Neural cell (in vitro differentiated cells): ENCODE measurements at regions not wholly inside any gene's neighbourhood (a gene's known extent, or its start where the extent isn't known, plus 50 kb on each side); places are given as distances from the start of the nearest gene placed in this dataset.

Experiments
- H2AFZ ChIP-seq: fragments of 200-600, 300-800 bp; sonication (generic), shearing (Covaris generic); 2 replicates; pipeline ENCODE4 v1.6.0; 2014; ENCODE audit warnings: low read depth, mild to moderate bottlenecking, antibody characterized with exemption, low read length, moderate library complexity
- H3F3A ChIP-seq: fragments of 200-600 bp; shearing (Covaris generic); 2 replicates; pipeline ENCODE4 v1.6.1; 2016; ENCODE audit warnings: mild to moderate bottlenecking, moderate library complexity, mixed read lengths, antibody characterized with exemption, low read length; ENCODE audit not compliant: insufficient read depth, poor library complexity, severe bottlenecking
- H3K27ac ChIP-seq: fragments of 200-600, 300-800 bp; sonication (generic), shearing (Covaris generic); 2 replicates; pipeline ENCODE4 v1.5.1; 2014; ENCODE audit warnings: mild to moderate bottlenecking, low read length, moderate library complexity
- H3K27me3 ChIP-seq: fragments of 300-800, 200-600 bp; sonication (generic), shearing (Covaris generic); 2 replicates; pipeline ENCODE4 v1.6.0; 2014; ENCODE audit warnings: mild to moderate bottlenecking, low read depth, low read length, moderate library complexity; ENCODE audit not compliant: insufficient read depth
- H3K36me3 ChIP-seq: fragments of 300-800, 200-600 bp; sonication (generic), shearing (Covaris generic); 2 replicates; pipeline ENCODE4 v1.5.1; 2014; ENCODE audit warnings: mild to moderate bottlenecking, antibody characterized with exemption, low read length, moderate library complexity; ENCODE audit not compliant: insufficient read depth
- H3K4me2 ChIP-seq: fragments of 300-800, 200-600 bp; sonication (generic), shearing (Covaris generic); 2 replicates; pipeline ENCODE4 v1.6.0; 2014; ENCODE audit warnings: mild to moderate bottlenecking, low read length
- H3K4me3 ChIP-seq: fragments of 300-800, 200-600 bp; sonication (generic), shearing (Covaris generic); 2 replicates; pipeline ENCODE4 v1.5.1; 2014; ENCODE audit warnings: mild to moderate bottlenecking, low read length, moderate library complexity
- H3K79me2 ChIP-seq: fragments of 200-600 bp; shearing (Covaris generic); replicated peaks from 2 replicates; pipeline ENCODE4 v1.6.0; 2014; ENCODE audit warnings: mild to moderate bottlenecking, low read length, moderate library complexity; ENCODE audit not compliant: insufficient read depth
- H3K9ac ChIP-seq: fragments of 300-800, 200-600 bp; sonication (generic), shearing (Covaris generic); 2 replicates; pipeline ENCODE4 v1.6.1; 2016; ENCODE audit warnings: mild to moderate bottlenecking, low read length, mixed read lengths
- H3K9me2 ChIP-seq: fragments of 200-600 bp; shearing (Covaris generic); 2 replicates; pipeline ENCODE4 v1.6.1; 2016; ENCODE audit warnings: mild to moderate bottlenecking, low read length, mixed read lengths; ENCODE audit not compliant: insufficient read depth
- H3K9me3 ChIP-seq: fragments of 200-600, 300-800 bp; sonication (generic), shearing (Covaris generic); 2 replicates; pipeline ENCODE4 v1.6.1; 2016; ENCODE audit warnings: mild to moderate bottlenecking, mixed run types, low read length, moderate library complexity, mixed read lengths
- H4K20me1 ChIP-seq: fragments of 200-600 bp; shearing (Covaris generic); 2 replicates; pipeline ENCODE4 v1.6.1; 2016; ENCODE audit warnings: mild to moderate bottlenecking, mixed run types; ENCODE audit not compliant: insufficient read depth
- EP300 ChIP-seq: fragments of 450-650 bp; conservative IDR thresholded peaks from 2 replicates; pipeline ENCODE4 v1.6.1; 2014; ENCODE audit warnings: antibody characterized with exemption, mild to moderate bottlenecking, moderate library complexity; ENCODE audit not compliant: poor library complexity, severe bottlenecking
- EZH2 ChIP-seq: fragments of 200-600, 300-800 bp; shearing (Covaris generic), sonication (generic); IDR thresholded peaks from 2 replicates; pipeline ENCODE4 v1.6.1; 2014; ENCODE audit warnings: antibody characterized with exemption, low read length, borderline replicate concordance, mild to moderate bottlenecking; ENCODE audit not compliant: insufficient read depth, poor library complexity, severe bottlenecking
- MXI1 ChIP-seq: fragments of 450-650 bp; conservative IDR thresholded peaks from 2 replicates; pipeline ENCODE4 v1.6.1; 2014; ENCODE audit warnings: antibody characterized with exemption, mild to moderate bottlenecking; ENCODE audit not compliant: poor library complexity, severe bottlenecking
- POLR2AphosphoS5 ChIP-seq: IDR thresholded peaks from 2 replicates; pipeline ENCODE4 v1.6.1; 2012
- RAD21 ChIP-seq: fragments of 450-650 bp; conservative IDR thresholded peaks from 2 replicates; pipeline ENCODE4 v1.6.1; 2014; ENCODE audit warnings: antibody characterized with exemption, mild to moderate bottlenecking, moderate library complexity
- SMC3 ChIP-seq: fragments of 450-650 bp; conservative IDR thresholded peaks from 2 replicates; pipeline ENCODE4 v1.6.1; 2014; ENCODE audit warnings: antibody characterized with exemption, mild to moderate bottlenecking, moderate library complexity; ENCODE audit not compliant: poor library complexity
- TAF1 ChIP-seq: IDR thresholded peaks from 2 replicates; pipeline ENCODE4 v1.6.1; 2012; ENCODE audit warnings: low read depth
- TF ChIP-seq, protein P1 (sequence below): IDR thresholded peaks from 2 replicates; pipeline ENCODE4 v1.6.1; 2012; ENCODE audit warnings: borderline replicate concordance
- TF ChIP-seq, protein P2 (sequence below): fragments of 450-650 bp; IDR thresholded peaks from 2 replicates; pipeline ENCODE4 v1.5.1; 2014; ENCODE audit warnings: antibody characterized with exemption, mild to moderate bottlenecking, moderate library complexity; ENCODE audit not compliant: poor library complexity, severe bottlenecking

DNA sequence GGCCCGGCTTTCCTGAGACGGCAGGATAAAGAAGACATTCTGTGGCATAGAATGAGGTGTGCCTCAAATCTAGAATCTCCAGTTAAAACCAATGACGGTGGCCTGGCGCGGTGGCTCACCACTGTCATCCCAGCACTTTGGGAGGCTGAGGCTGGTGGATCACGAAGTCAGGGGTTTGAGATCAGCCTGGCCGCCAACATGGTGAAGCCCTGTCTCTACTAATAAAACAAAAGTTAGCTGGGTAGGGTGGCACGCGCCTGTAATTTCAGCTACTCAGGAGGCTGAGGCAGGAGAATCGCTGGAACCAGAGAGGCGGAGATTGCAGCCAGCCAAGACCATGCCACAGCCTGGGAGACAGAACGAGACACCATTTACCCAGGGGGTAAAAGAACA, 193.6 kb downstream of the ALG10 start:
- Histone ChIP-seq H3K27me3 (no peaks in the 10 kb centered on the region), H3K9me3 (peaks cover 7% of the 10 kb centered on the region)

GRCh38 chr12:34217660-34218059, 195.4 kb downstream of the ALG10 start:
- H3F3A ChIP-seq: no peaks in the 10 kb centered on the region

More for the DNA sequence above, 193.6 kb downstream of the ALG10 start:
- H3K4me3 ChIP-seq: no peak overlapping the region
- TF ChIP-seq, protein P1, sequence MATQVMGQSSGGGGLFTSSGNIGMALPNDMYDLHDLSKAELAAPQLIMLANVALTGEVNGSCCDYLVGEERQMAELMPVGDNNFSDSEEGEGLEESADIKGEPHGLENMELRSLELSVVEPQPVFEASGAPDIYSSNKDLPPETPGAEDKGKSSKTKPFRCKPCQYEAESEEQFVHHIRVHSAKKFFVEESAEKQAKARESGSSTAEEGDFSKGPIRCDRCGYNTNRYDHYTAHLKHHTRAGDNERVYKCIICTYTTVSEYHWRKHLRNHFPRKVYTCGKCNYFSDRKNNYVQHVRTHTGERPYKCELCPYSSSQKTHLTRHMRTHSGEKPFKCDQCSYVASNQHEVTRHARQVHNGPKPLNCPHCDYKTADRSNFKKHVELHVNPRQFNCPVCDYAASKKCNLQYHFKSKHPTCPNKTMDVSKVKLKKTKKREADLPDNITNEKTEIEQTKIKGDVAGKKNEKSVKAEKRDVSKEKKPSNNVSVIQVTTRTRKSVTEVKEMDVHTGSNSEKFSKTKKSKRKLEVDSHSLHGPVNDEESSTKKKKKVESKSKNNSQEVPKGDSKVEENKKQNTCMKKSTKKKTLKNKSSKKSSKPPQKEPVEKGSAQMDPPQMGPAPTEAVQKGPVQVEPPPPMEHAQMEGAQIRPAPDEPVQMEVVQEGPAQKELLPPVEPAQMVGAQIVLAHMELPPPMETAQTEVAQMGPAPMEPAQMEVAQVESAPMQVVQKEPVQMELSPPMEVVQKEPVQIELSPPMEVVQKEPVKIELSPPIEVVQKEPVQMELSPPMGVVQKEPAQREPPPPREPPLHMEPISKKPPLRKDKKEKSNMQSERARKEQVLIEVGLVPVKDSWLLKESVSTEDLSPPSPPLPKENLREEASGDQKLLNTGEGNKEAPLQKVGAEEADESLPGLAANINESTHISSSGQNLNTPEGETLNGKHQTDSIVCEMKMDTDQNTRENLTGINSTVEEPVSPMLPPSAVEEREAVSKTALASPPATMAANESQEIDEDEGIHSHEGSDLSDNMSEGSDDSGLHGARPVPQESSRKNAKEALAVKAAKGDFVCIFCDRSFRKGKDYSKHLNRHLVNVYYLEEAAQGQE: no peak
- no peaks in the 10 kb centered on the region for H3K9me2 ChIP-seq
- H3K9ac ChIP-seq: no peak overlapping the region
- H3F3A ChIP-seq: no peaks in the 10 kb centered on the region
- H2AFZ ChIP-seq: no peak overlapping the region
- no peak overlapping the region for H3K27ac ChIP-seq
- H3K36me3 ChIP-seq: no peaks in the 10 kb centered on the region
- H3K4me2 ChIP-seq: no peak overlapping the region
- no peaks in the 10 kb centered on the region for H4K20me1 ChIP-seq
- no peaks in the 10 kb centered on the region for H3K79me2 ChIP-seq

More at GRCh38 chr12:34217660-34218059, 195.4 kb downstream of the ALG10 start:
- Histone ChIP-seq H3K9me3 (peaks cover 3% of the 10 kb centered on the region), H3K27ac (no peak overlapping the region), H3K4me3 (no peak overlapping the region), H4K20me1 (no peaks in the 10 kb centered on the region), H3K4me2 (no peak overlapping the region), H3K27me3 (no peaks in the 10 kb centered on the region), H3K36me3 (no peaks in the 10 kb centered on the region), H3K9ac (no peak overlapping the region), H3K9me2 (no peaks in the 10 kb centered on the region), H3K79me2 (no peaks in the 10 kb centered on the region), H2AFZ (no peak overlapping the region)
- TF ChIP-seq, protein P2, sequence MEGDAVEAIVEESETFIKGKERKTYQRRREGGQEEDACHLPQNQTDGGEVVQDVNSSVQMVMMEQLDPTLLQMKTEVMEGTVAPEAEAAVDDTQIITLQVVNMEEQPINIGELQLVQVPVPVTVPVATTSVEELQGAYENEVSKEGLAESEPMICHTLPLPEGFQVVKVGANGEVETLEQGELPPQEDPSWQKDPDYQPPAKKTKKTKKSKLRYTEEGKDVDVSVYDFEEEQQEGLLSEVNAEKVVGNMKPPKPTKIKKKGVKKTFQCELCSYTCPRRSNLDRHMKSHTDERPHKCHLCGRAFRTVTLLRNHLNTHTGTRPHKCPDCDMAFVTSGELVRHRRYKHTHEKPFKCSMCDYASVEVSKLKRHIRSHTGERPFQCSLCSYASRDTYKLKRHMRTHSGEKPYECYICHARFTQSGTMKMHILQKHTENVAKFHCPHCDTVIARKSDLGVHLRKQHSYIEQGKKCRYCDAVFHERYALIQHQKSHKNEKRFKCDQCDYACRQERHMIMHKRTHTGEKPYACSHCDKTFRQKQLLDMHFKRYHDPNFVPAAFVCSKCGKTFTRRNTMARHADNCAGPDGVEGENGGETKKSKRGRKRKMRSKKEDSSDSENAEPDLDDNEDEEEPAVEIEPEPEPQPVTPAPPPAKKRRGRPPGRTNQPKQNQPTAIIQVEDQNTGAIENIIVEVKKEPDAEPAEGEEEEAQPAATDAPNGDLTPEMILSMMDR: no peak
- TF ChIP-seq RAD21: no peak
- no peak for TF ChIP-seq MXI1
- TF ChIP-seq EZH2: no peak
- no peak for TF ChIP-seq TAF1
- TF ChIP-seq, protein P1: no peak
- TF ChIP-seq POLR2AphosphoS5: no peak
- no peak for TF ChIP-seq SMC3
- no peak for TF ChIP-seq EP300
